ENCODE measurements at regions not wholly inside any gene's neighbourhood (a gene's known extent, or its start where the extent isn't known, plus 50 kb on each side); places are given as distances from the start of the nearest gene placed in this dataset.
A peak's percentile ranks its signal among the peaks of the same experiment; 100 is the strongest.
"Not testable (repeated sequence)": the region's sequence is repeated elsewhere in the genome, so short reads cannot be mapped to it uniquely, and the experiment has no call there.

DNA sequence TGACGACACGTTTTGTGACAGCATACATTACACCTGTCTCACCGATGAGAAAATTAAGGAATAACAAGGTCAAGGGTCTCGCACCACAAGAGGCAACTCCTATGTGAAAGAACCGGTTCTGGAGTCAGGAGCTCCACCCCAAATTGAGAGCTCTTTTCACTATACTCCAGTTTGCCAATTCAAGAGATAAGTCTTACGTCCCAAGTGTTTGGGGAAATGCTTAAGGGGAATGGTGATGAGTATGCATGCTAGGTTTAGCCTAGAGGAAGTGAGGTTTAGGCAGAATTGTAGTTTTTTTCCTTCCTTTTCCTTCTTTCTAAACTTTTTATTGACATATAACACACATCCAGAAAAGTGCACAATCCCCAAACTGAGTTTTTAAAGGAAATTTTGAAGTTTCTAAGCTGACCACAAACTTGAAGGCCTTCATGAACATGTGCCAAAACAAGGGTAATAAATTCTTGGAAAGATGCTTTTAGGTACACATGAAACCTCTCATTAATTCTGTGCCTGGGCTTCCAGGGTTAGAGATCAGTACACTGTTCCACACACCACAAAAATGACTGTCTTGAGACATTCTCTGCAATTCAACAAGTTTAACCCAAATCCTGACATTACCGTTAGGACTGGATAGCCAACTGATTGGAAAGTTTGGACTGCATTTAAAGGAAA, 127.6 kb upstream of the SLC1A3 start:
- no peak for DNase-seq (ENCODE audit: low spot score)

- DNase-seq (ENCODE audit: low spot score): no peak
These were observed 124.8 kb upstream of the SLC1A3 start for GRCh38 chr5:36481454-36482120.

DNA sequence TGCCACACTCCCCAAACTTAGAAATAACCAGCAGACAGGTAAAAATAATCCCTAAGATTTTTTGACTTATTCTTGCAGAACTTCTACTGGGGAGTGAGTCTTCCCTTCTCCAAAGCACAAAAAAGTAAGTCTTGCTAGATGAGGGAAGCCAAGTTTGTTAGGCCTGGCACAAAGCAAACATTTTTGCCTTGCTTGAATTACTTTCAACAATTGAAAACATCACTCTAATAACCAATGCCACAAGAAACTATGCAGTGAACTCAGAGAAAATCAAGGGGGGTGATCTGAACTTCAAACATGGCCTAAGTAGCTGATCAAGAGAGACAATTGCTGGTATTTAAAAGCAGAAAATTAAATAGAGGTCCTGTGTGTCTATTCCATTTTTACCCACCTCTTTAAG, 123.6 kb upstream of the SLC1A3 start:
- DNase-seq (ENCODE audit: low spot score): no peak

GRCh38 chr5:36489505-36489904, 116.9 kb upstream of the SLC1A3 start:
- DNase-seq (ENCODE audit: low spot score): no peak

DNA sequence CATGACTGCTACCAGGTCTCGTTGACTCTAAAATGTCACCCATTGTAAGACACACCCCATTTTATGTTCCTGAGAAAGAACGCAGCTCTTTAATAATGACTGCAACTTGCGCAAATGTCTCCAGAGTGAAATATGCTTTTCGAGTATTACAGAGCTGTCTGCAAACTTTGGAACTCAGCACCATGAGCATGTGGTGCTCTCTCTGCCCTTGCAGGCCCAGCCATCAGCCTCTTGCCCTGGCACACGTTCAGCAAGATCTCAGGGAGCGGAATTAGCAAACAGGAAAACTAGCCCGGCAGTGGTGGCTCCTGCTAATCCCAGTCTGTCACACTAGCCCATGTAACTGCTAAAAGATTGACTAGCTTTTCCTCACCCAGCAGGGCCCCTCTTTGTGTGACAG, 114.5 kb upstream of the SLC1A3 start:
- DNase-seq (ENCODE audit: low spot score): no peak

DNA sequence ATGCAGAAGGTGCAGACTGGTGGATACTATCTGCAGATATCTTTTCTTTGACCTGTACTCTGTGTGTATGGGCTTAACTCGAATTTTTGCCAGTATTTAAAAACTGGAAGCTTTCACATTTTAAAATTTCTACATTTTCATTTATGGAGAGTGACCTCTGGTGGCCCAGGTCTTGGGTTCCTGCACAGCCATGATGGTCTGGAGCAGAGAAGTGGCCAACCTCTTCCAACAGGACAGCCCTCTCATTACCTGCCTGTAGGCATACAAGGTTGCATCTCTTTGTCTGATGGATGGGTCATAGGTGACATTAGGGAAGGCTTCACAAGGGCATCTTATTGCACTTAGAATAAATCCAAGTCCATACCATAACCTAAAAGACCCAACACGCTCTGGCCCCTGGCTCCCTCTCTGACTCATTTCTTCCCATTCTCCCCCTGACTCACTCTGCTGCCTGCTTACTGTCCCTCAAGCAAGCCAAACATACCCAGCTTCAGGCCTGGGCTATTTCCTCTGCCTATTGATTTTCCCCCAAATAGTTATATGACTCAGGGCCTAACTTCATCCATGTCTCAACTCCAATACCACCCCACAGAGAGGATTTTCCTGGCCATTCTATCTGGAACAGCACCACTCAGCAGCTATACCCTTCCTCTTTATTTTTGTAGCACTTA, 113.3 kb upstream of the SLC1A3 start:
- no peak for DNase-seq (ENCODE audit: low spot score)

- no peak for DNase-seq (ENCODE audit: low spot score)
These were observed 112.4 kb upstream of the SLC1A3 start for GRCh38 chr5:36494028-36494427.

- DNase-seq (ENCODE audit: low spot score): no peak
These were observed 111.4 kb upstream of the SLC1A3 start for GRCh38 chr5:36494841-36495601.

DNA sequence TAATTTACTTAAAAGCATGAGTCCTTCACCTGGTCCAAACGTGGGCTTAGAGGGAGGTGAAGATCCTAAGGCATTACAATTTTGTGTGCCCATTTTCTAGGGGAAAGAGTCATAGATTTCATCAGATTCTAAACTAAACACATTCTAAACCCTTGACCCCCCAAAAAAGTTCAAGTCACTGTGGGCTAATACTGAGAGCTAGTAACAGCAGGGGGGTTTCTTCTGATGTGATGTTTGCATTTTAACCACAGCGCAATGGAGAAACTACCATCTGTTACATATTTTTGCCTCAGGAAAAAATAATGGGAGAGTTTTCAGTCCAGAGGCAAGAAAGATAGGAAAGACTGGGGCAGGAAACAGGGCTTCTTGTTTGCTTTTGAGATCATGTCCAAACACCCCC, 110.8 kb upstream of the SLC1A3 start:
- DNase-seq (ENCODE audit: low spot score): no peak

DNA sequence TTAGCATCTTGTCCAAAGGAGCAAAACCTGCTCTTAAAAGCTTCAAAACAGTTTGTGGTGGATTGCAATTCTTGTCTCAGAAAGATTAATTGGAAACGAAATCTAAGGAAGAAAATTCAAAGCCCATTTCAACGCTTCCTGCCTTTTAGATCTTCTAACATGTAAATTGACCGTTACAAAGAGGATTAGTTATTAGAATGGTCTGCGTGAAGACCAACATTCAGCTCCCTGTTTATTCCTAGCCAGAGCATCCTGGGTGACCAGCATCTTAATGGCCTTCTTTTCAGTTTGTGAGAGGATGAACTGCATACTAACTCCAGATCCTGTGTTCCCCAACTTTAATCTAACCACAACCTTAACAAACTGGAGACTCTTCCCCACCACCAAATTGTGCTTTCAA, 109.9 kb upstream of the SLC1A3 start:
- no peak for DNase-seq (ENCODE audit: low spot score)

- no peak for DNase-seq (ENCODE audit: low spot score)
These were observed 103.8 kb upstream of the SLC1A3 start for GRCh38 chr5:36502608-36503007.

DNA sequence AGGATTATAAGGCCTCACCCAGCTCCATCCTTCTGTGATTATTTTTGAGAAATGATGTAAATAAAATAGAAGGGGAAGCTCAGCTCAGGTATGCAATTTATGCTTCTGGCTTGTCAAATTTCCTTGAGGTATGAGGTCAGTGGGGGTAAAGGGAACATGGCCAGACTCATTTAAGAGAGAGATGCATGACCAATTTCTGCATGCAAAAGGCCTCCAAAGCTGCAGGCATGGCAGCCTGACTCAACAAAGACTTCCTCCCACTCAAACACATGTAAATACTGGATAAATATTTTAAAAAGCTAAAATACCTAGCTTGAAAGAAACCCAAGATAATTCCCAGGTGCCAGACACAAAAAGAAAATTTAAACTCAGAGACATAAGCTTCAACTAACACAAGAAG, 101.4 kb upstream of the SLC1A3 start:
- no peak for DNase-seq (ENCODE audit: low spot score)

DNA sequence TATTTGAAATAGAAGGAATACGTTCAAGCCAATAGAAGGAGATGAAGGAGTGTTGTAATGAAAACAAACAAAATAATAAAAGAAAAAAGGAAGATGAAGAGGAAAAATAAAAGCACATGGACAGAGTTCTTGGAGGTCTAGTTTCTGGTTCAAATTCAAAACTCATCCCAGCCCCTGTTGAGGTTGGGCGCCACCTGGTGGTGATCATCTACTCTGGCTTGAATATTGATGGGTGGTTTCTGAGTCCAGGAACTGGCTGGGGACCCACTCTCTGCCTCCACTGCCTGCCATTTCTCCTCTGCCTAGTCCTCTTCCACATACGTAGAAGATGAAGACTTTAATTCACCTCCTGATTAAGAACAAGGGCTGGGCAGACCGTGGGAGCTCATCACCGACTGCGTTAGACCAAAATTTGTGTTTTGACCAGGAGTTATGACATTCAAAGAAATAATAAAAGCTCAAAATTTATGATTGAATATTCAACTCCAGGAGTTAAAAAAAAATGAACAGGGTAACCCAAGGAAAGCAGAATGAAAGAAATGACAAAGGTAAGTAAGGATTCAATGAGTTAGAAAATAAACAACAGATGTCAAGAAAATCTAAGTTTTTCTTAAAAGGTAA, 99.0 kb upstream of the SLC1A3 start:
- DNase-seq (ENCODE audit: low spot score): peak; percentile 70

GRCh38 chr5:36508331-36508730, 98.1 kb upstream of the SLC1A3 start:
- not testable (repeated sequence) for DNase-seq (ENCODE audit: low spot score)

- not testable (repeated sequence) for DNase-seq (ENCODE audit: low spot score)
These were observed 92.8 kb upstream of the SLC1A3 start for GRCh38 chr5:36513647-36514046.

DNA sequence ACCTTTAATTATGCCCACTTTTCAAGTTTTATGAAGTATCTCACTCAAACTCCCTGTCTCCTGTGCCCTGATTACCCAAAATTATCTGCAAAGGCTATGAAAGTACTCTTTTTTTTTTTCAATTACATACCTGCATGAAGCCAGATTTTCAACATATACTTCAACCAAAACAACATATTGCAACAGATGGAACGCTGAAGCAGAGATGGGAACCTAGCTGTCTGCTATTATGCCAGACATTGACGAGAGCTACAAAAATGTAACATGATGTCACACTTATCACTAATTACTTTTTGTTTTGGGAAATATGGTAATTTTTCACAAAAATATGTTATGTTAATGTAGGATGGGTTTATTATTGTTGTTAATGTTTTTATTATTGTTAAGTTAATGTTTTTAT, 86.5 kb upstream of the SLC1A3 start:
- no peak for DNase-seq (ENCODE audit: low spot score)

GRCh38 chr5:36521219-36521618, 85.2 kb upstream of the SLC1A3 start:
- no peak for DNase-seq (ENCODE audit: low spot score)

DNA sequence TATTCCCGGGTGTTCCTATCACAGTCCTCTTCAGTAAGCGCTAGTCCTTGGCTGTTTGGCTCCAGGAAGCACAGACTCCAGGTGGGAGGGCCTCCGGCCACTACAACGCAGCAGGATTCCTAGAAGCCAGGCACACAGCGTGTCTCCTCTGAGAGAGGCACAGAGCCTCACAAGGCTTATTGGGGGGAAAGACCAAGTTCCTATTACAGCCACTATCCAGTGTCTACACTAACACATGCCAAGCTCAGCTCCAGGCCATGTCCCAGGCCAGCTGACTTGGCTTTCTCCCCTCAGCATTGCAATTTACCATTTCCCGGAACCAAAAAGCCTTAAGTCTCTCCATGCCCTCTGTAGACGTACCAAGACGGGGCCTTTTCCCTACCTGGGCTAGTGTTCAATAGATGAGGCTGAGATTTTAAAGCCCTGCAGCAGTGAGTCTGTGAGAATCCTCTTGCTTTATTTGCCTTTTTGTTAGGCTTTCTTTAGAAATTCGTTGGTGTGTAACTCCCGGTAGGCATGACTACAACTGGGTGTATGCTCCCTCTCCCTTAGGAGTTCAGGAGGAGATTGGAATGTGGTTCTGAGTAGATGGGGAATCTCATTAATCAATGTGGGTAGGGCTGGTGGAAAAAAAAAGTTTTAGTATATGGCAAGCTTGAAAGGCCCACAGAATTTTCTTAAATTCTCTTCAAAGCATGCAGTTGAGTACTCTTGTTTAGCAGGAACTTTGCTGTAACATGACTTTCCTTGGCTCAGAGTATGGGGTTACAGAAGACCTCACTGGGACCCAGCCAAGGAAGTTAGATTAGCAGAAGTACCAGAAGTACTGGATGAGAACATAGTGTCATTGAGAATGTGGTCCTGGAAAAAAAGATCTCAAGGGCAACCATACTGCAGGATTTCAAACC, 84.3 kb upstream of the SLC1A3 start:
- DNase-seq (ENCODE audit: low spot score): no peak

- DNase-seq (ENCODE audit: low spot score): no peak
These were observed 83.7 kb upstream of the SLC1A3 start for GRCh38 chr5:36522746-36523065.

DNA sequence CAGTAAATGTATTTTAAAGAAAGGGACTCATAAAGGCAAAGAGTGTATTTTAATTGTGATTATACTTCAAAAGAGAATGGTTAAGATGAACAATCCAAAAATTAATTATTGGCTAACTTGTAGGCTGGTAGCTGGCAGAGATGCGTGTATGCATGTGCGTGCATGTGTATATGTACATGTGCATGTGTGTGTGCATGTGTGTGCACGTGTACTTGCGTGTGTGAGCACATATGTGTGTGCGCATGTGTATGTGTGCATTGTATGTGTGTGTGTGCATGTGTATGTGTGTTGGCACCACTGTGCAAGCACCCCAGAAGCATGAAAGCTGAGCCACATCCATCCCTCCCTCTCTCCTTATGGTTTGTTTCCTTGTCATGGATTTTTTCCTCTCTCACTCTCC, 83.0 kb upstream of the SLC1A3 start:
- DNase-seq (ENCODE audit: low spot score): no peak

- no peak for DNase-seq (ENCODE audit: low spot score)
These were observed 82.5 kb upstream of the SLC1A3 start for GRCh38 chr5:36523926-36524325.

Measured in hematopoietic multipotent progenitor cell treated with erythropoietin and hydrocortisone succinate and interleukin-3 and kit ligand, for 17 days (in vitro differentiated cells).